ENCODE measurements at regions not wholly inside any gene's neighbourhood (a gene's known extent, or its start where the extent isn't known, plus 50 kb on each side); places are given as distances from the start of the nearest gene placed in this dataset.

GRCh38 chr13:75124415-75124814 lies 357.6 kb downstream of the TBC1D4 start:
- DNase-seq: no peak

GRCh38 chr13:75123428-75123827 lies 358.5 kb downstream of the TBC1D4 start:
- no peak for DNase-seq

- no peak for DNase-seq
Measured at GRCh38 chr13:75120085-75120484, 361.9 kb downstream of the TBC1D4 start.

GRCh38 chr13:75115171-75115570 lies 366.8 kb downstream of the TBC1D4 start:
- DNase-seq: no peak

GRCh38 chr13:75103976-75104375 lies 378.0 kb downstream of the TBC1D4 start:
- DNase-seq: no peak

- no peak for DNase-seq
Measured at GRCh38 chr13:75102001-75102716, 379.8 kb downstream of the TBC1D4 start.

- DNase-seq: no peak
Measured at GRCh38 chr13:75101348-75101747, 380.6 kb downstream of the TBC1D4 start.

GRCh38 chr13:75092143-75092542 lies 389.8 kb downstream of the TBC1D4 start:
- DNase-seq: no peak

- DNase-seq: no peak
Measured at GRCh38 chr13:75091718-75092117, 390.3 kb downstream of the TBC1D4 start.

- DNase-seq: no peak
Measured at GRCh38 chr13:75090872-75091615, 390.9 kb downstream of the TBC1D4 start.

GRCh38 chr13:75088915-75089314 lies 393.1 kb downstream of the TBC1D4 start:
- no peak for DNase-seq

- DNase-seq: no peak
Measured at GRCh38 chr13:75079226-75079625, 402.7 kb downstream of the TBC1D4 start.

GRCh38 chr13:75076476-75076875 lies 405.5 kb downstream of the TBC1D4 start:
- no peak for DNase-seq

- DNase-seq: no peak
Measured at GRCh38 chr13:75073786-75074185, 408.2 kb downstream of the TBC1D4 start.

GRCh38 chr13:75072891-75073290 lies 409.1 kb downstream of the TBC1D4 start:
- DNase-seq: no peak

GRCh38 chr13:75072368-75072767 lies 409.6 kb downstream of the TBC1D4 start:
- no peak for DNase-seq

GRCh38 chr13:75071796-75072195 lies 410.2 kb downstream of the TBC1D4 start:
- DNase-seq: no peak

- DNase-seq: no peak
Measured at GRCh38 chr13:75071395-75071794, 410.6 kb downstream of the TBC1D4 start.

- DNase-seq: no peak
Measured at GRCh38 chr13:75061909-75062308, 420.1 kb downstream of the TBC1D4 start.

GRCh38 chr13:75055296-75055695 lies 426.7 kb downstream of the TBC1D4 start:
- DNase-seq: no peak

- DNase-seq: no peak
Measured at GRCh38 chr13:75052616-75053015, 429.4 kb downstream of the TBC1D4 start.

GRCh38 chr13:75050419-75051046 lies 431.4 kb downstream of the TBC1D4 start:
- DNase-seq: no peak

GRCh38 chr13:75049735-75050335 lies 432.1 kb downstream of the TBC1D4 start:
- DNase-seq: no peak

GRCh38 chr13:75042807-75043206 lies 439.2 kb downstream of the TBC1D4 start:
- DNase-seq: no peak
